Neural cell (in vitro differentiated cells): ENCODE measurements at regions not wholly inside any gene's neighbourhood (a gene's known extent, or its start where the extent isn't known, plus 50 kb on each side); places are given as distances from the start of the nearest gene placed in this dataset.

Experiments
- H2AFZ ChIP-seq: fragments of 200-600, 300-800 bp; sonication (generic), shearing (Covaris generic); 2 replicates; pipeline ENCODE4 v1.6.0; 2014; ENCODE audit warnings: low read depth, mild to moderate bottlenecking, antibody characterized with exemption, low read length, moderate library complexity
- H3F3A ChIP-seq: fragments of 200-600 bp; shearing (Covaris generic); 2 replicates; pipeline ENCODE4 v1.6.1; 2016; ENCODE audit warnings: mild to moderate bottlenecking, moderate library complexity, mixed read lengths, antibody characterized with exemption, low read length; ENCODE audit not compliant: insufficient read depth, poor library complexity, severe bottlenecking
- H3K27ac ChIP-seq: fragments of 200-600, 300-800 bp; sonication (generic), shearing (Covaris generic); 2 replicates; pipeline ENCODE4 v1.5.1; 2014; ENCODE audit warnings: mild to moderate bottlenecking, low read length, moderate library complexity
- H3K27me3 ChIP-seq: fragments of 300-800, 200-600 bp; sonication (generic), shearing (Covaris generic); 2 replicates; pipeline ENCODE4 v1.6.0; 2014; ENCODE audit warnings: mild to moderate bottlenecking, low read depth, low read length, moderate library complexity; ENCODE audit not compliant: insufficient read depth
- H3K36me3 ChIP-seq: fragments of 300-800, 200-600 bp; sonication (generic), shearing (Covaris generic); 2 replicates; pipeline ENCODE4 v1.5.1; 2014; ENCODE audit warnings: mild to moderate bottlenecking, antibody characterized with exemption, low read length, moderate library complexity; ENCODE audit not compliant: insufficient read depth
- H3K4me2 ChIP-seq: fragments of 300-800, 200-600 bp; sonication (generic), shearing (Covaris generic); 2 replicates; pipeline ENCODE4 v1.6.0; 2014; ENCODE audit warnings: mild to moderate bottlenecking, low read length
- H3K4me3 ChIP-seq: fragments of 300-800, 200-600 bp; sonication (generic), shearing (Covaris generic); 2 replicates; pipeline ENCODE4 v1.5.1; 2014; ENCODE audit warnings: mild to moderate bottlenecking, low read length, moderate library complexity
- H3K79me2 ChIP-seq: fragments of 200-600 bp; shearing (Covaris generic); replicated peaks from 2 replicates; pipeline ENCODE4 v1.6.0; 2014; ENCODE audit warnings: mild to moderate bottlenecking, low read length, moderate library complexity; ENCODE audit not compliant: insufficient read depth
- H3K9ac ChIP-seq: fragments of 300-800, 200-600 bp; sonication (generic), shearing (Covaris generic); 2 replicates; pipeline ENCODE4 v1.6.1; 2016; ENCODE audit warnings: mild to moderate bottlenecking, low read length, mixed read lengths
- H3K9me2 ChIP-seq: fragments of 200-600 bp; shearing (Covaris generic); 2 replicates; pipeline ENCODE4 v1.6.1; 2016; ENCODE audit warnings: mild to moderate bottlenecking, low read length, mixed read lengths; ENCODE audit not compliant: insufficient read depth
- H3K9me3 ChIP-seq: fragments of 200-600, 300-800 bp; sonication (generic), shearing (Covaris generic); 2 replicates; pipeline ENCODE4 v1.6.1; 2016; ENCODE audit warnings: mild to moderate bottlenecking, mixed run types, low read length, moderate library complexity, mixed read lengths
- H4K20me1 ChIP-seq: fragments of 200-600 bp; shearing (Covaris generic); 2 replicates; pipeline ENCODE4 v1.6.1; 2016; ENCODE audit warnings: mild to moderate bottlenecking, mixed run types; ENCODE audit not compliant: insufficient read depth
- CTCF ChIP-seq: fragments of 450-650 bp; IDR thresholded peaks from 2 replicates; pipeline ENCODE4 v1.5.1; 2014; ENCODE audit warnings: antibody characterized with exemption, mild to moderate bottlenecking, moderate library complexity; ENCODE audit not compliant: poor library complexity, severe bottlenecking
- EP300 ChIP-seq: fragments of 450-650 bp; conservative IDR thresholded peaks from 2 replicates; pipeline ENCODE4 v1.6.1; 2014; ENCODE audit warnings: antibody characterized with exemption, mild to moderate bottlenecking, moderate library complexity; ENCODE audit not compliant: poor library complexity, severe bottlenecking
- EZH2 ChIP-seq: fragments of 200-600, 300-800 bp; shearing (Covaris generic), sonication (generic); IDR thresholded peaks from 2 replicates; pipeline ENCODE4 v1.6.1; 2014; ENCODE audit warnings: antibody characterized with exemption, low read length, borderline replicate concordance, mild to moderate bottlenecking; ENCODE audit not compliant: insufficient read depth, poor library complexity, severe bottlenecking
- MXI1 ChIP-seq: fragments of 450-650 bp; conservative IDR thresholded peaks from 2 replicates; pipeline ENCODE4 v1.6.1; 2014; ENCODE audit warnings: antibody characterized with exemption, mild to moderate bottlenecking; ENCODE audit not compliant: poor library complexity, severe bottlenecking
- POLR2AphosphoS5 ChIP-seq: IDR thresholded peaks from 2 replicates; pipeline ENCODE4 v1.6.1; 2012
- RAD21 ChIP-seq: fragments of 450-650 bp; conservative IDR thresholded peaks from 2 replicates; pipeline ENCODE4 v1.6.1; 2014; ENCODE audit warnings: antibody characterized with exemption, mild to moderate bottlenecking, moderate library complexity
- REST ChIP-seq: IDR thresholded peaks from 2 replicates; pipeline ENCODE4 v1.6.1; 2012; ENCODE audit warnings: borderline replicate concordance
- SMC3 ChIP-seq: fragments of 450-650 bp; conservative IDR thresholded peaks from 2 replicates; pipeline ENCODE4 v1.6.1; 2014; ENCODE audit warnings: antibody characterized with exemption, mild to moderate bottlenecking, moderate library complexity; ENCODE audit not compliant: poor library complexity
- TAF1 ChIP-seq: IDR thresholded peaks from 2 replicates; pipeline ENCODE4 v1.6.1; 2012; ENCODE audit warnings: low read depth

GRCh38 chr4:32745351-32745750 lies 2025.2 kb downstream of the PCDH7 start:
- Histone ChIP-seq H3K79me2 (no peaks in the 10 kb centered on the region), H3K27ac (no peak overlapping the region), H3K36me3 (no peaks in the 10 kb centered on the region), H3K4me2 (no peak overlapping the region), H2AFZ (no peak overlapping the region), H3K9me3 (no peaks in the 10 kb centered on the region), H4K20me1 (no peaks in the 10 kb centered on the region), H3K27me3 (no peaks in the 10 kb centered on the region), H3K4me3 (no peak overlapping the region), H3F3A (no peaks in the 10 kb centered on the region), H3K9me2 (no peaks in the 10 kb centered on the region), H3K9ac (no peak overlapping the region)
- no peak for TF ChIP-seq EP300
- no peak for TF ChIP-seq MXI1
- no peak for TF ChIP-seq POLR2AphosphoS5
- TF ChIP-seq TAF1 = no peak
- TF ChIP-seq SMC3 = no peak
- TF ChIP-seq CTCF = no peak
- no peak for TF ChIP-seq EZH2

- Histone ChIP-seq H3K4me2 (no peak overlapping the region), H4K20me1 (no peaks in the 10 kb centered on the region), H3K79me2 (no peaks in the 10 kb centered on the region), H3K9ac (no peak overlapping the region), H2AFZ (no peak overlapping the region), H3K27me3 (no peaks in the 10 kb centered on the region), H3K36me3 (no peaks in the 10 kb centered on the region), H3K9me2 (no peaks in the 10 kb centered on the region), H3K4me3 (no peak overlapping the region), H3K9me3 (no peaks in the 10 kb centered on the region), H3F3A (no peaks in the 10 kb centered on the region), H3K27ac (no peak overlapping the region)
- no peak for TF ChIP-seq POLR2AphosphoS5
- no peak for TF ChIP-seq CTCF
- no peak for TF ChIP-seq SMC3
- TF ChIP-seq EZH2 = no peak
- no peak for TF ChIP-seq MXI1
These were observed 2027.9 kb downstream of the PCDH7 start for GRCh38 chr4:32748061-32748460.

- no peak overlapping the region for H3K27ac ChIP-seq
- no peak overlapping the region for H3K9ac ChIP-seq
- no peaks in the 10 kb centered on the region for H3K9me2 ChIP-seq
- no peak overlapping the region for H2AFZ ChIP-seq
- no peaks in the 10 kb centered on the region for H3K27me3 ChIP-seq
- H3K4me2 ChIP-seq = no peak overlapping the region
- TF ChIP-seq EP300 (no peak), RAD21 (no peak), POLR2AphosphoS5 (no peak), EZH2 (no peak), CTCF (no peak), REST (no peak), MXI1 (no peak), TAF1 (no peak)
- H4K20me1 ChIP-seq = no peaks in the 10 kb centered on the region
- H3K9me3 ChIP-seq = peaks cover 1% of the 10 kb centered on the region
- no peaks in the 10 kb centered on the region for H3F3A ChIP-seq
- no peak overlapping the region for H3K4me3 ChIP-seq
- H3K36me3 ChIP-seq = no peaks in the 10 kb centered on the region
- no peaks in the 10 kb centered on the region for H3K79me2 ChIP-seq
These were observed 2028.3 kb downstream of the PCDH7 start for GRCh38 chr4:32748498-32748897.
